GM10248 (cell line): ENCODE measurements at regions not wholly inside any gene's neighbourhood (a gene's known extent, or its start where the extent isn't known, plus 50 kb on each side); places are given as distances from the start of the nearest gene placed in this dataset.

Experiments used
- CTCF ChIA-PET: fragments of 300-600 bp; sonication (Branson Sonifier 250); formaldehyde crosslinking; extraction: SDS; loops from one replicate; lab custom pipeline; 2021; ENCODE audit warnings: antibody characterized with exemption; lab: Yijun Ruan, JAX
- POLR2A ChIA-PET: fragments of 350-650 bp; sonication (Branson Sonifier 250); formaldehyde crosslinking; extraction: SDS; loops from one replicate; lab custom pipeline; 2020; ENCODE audit warnings: antibody characterized with exemption; lab: Yijun Ruan, JAX
- DNase-seq: peaks from one replicate; pipeline ENCODE4 v3.0.0; 2012; ENCODE audit errors: extremely low spot score
- TF ChIP-seq, protein P1 (sequence below): IDR thresholded peaks from 2 replicates; pipeline ENCODE4 v1.5.1; 2012; ENCODE audit warnings: mild to moderate bottlenecking, low read depth; ENCODE audit errors: extremely low read depth, missing control alignments, control extremely low read depth

DNA sequence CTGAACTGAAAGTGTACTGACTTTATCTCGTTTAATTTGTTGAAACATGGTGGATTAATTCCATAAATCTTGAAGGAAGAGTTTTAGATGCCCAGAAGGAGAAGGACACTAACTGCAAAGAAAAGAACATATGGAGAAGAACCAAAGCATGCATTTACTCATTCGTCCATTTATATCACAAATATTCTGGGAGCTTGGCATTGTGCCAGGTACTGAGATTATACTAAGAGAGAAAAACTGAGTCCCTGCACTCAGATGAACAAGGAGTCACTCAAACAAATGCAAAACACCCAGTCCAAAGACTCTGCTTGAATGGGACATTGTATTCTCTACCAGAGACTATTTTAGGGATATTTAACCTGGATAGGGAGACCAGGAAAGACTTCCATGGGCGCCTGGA is 588.0 kb upstream of the MGMT start:
- no peak for DNase-seq
- CTCF ChIA-PET = interaction anchor here (1.0 to 1.2 kb wide), 3 partner anchors 13 to 30 kb away, joined by 3 to 4 read pairs (median 3); no protein-coding TSS in a partner anchor
- TF ChIP-seq, protein P1, sequence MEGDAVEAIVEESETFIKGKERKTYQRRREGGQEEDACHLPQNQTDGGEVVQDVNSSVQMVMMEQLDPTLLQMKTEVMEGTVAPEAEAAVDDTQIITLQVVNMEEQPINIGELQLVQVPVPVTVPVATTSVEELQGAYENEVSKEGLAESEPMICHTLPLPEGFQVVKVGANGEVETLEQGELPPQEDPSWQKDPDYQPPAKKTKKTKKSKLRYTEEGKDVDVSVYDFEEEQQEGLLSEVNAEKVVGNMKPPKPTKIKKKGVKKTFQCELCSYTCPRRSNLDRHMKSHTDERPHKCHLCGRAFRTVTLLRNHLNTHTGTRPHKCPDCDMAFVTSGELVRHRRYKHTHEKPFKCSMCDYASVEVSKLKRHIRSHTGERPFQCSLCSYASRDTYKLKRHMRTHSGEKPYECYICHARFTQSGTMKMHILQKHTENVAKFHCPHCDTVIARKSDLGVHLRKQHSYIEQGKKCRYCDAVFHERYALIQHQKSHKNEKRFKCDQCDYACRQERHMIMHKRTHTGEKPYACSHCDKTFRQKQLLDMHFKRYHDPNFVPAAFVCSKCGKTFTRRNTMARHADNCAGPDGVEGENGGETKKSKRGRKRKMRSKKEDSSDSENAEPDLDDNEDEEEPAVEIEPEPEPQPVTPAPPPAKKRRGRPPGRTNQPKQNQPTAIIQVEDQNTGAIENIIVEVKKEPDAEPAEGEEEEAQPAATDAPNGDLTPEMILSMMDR = no peak
- POLR2A ChIA-PET = no interaction called here

DNA sequence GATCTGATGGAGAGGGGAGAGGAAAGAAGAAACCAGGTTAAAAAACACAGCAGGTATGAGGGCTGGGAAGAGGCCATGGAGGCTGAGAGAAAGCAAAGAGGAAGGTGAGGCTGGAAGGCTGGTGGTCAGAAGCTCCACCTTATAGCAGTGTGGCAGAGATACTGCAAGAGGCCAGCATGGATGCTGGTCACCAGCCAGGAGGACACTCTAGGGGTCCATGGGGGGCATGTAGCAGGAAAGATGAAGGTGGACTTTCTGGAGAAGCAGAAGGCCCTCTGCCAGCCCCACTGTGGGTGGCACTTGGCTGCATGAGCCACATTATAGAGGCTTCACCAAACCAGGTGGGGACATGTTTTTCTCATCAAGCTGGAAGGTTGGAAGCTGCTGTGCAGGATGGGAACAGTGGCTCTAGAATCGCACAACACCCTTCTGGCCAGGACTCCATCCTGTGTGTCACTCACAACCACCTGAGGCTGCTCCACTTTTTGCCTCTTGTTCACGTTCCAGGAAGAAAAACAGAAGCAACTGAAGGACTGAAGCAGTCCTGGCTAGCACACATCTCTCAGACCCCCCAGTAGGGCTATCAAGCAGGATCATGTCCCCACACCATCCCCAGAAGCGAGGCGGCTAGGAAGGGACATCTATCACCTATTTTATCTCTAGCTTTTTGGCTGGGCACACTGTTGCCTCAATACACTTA is 587.5 kb upstream of the MGMT start:
- TF ChIP-seq, protein P1 = no peak
- no peak for DNase-seq
- POLR2A ChIA-PET = no interaction called here
- CTCF ChIA-PET = no interaction called here

DNA sequence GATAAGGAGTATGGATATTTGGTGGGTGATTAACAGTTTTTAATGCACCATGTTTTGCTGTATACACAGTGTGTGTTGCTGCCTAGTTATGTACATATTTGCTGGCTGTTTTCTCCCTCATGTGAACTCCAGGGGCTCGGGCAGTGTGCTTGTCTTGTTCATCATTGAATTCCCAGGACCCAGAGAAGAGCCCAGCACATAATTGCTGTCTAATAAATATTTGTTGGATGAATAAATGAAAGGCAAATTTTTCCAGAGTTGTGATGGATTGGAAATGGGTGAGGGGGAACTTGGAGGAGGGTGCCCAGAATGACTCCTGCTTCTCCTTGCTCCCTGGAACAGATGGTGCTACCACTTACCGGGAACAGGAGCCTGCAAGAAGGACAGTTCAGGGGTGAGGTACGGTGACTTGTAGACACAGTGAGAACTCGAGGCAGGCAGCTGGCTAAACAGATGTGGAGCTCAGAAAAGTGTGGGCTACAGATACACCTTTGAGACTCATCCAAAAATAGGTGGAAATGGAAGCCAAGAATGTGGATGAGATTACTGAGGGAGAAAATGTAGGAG is 586.8 kb upstream of the MGMT start:
- ChIA-PET POLR2A (no interaction called here), CTCF (no interaction called here)
- no peak for DNase-seq
- TF ChIP-seq, protein P1 = no peak

DNA sequence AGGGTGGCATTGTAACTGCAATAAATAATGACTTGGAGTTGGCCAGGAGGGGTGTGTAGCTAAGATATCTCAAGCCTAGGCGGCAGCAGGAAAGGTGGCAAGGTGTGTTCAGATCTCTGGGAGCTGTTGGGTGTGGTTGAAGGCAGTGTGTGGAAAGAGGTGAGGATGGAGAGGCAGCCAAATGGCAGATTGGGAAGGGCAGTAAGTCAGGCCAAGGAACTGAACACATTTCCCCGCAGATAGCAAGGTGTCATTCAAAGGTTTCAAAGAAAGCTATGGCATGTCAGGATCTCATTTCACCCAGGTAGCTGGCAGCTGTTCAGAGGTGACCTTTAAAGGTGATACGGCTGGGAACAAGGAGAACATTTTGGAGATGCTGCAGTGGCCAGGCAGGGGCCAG is 586.0 kb upstream of the MGMT start:
- DNase-seq = no peak
- CTCF ChIA-PET = no interaction called here
- POLR2A ChIA-PET = no interaction called here
- TF ChIP-seq, protein P1 = no peak

DNA sequence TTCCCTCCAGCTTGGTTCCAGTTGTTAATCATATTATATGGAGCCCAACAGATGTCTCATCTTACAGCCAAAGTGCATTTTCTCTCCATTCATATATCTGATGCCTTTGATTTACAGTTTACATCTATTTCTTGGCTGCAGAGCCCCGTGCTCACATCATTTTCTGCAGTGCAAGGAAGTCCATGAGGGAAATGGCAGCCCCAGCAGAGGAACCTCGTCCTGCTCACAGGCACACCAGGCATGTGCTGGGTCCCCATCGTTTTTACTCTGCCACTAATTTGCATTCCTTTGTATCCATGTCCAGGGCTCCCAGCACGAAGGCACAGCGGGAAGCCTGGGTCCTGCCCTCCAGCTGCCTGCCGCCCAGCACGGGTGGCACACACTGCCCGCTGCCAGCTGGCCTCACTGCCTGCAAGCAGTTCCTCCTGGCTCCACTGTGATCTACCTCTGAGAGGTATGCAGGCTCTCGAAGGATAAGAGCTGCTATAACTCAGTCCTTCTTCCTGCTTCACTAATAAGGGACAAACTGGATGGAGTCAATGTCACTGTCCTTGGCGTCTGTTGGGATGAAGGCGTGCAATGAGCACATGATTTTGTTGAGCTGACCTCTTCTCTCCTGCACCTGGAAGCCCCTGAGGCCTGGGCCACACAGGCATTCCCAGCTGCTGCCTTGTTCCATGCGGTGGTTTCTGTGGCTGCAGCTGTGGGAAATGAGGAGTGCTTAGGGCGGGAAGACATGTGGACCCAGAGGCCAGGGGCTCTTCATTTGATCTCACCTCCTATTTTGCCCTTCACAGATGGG is 583.6 kb upstream of the MGMT start:
- no peak for DNase-seq
- CTCF ChIA-PET = no interaction called here
- POLR2A ChIA-PET = no interaction called here
- TF ChIP-seq, protein P1 = no peak

DNA sequence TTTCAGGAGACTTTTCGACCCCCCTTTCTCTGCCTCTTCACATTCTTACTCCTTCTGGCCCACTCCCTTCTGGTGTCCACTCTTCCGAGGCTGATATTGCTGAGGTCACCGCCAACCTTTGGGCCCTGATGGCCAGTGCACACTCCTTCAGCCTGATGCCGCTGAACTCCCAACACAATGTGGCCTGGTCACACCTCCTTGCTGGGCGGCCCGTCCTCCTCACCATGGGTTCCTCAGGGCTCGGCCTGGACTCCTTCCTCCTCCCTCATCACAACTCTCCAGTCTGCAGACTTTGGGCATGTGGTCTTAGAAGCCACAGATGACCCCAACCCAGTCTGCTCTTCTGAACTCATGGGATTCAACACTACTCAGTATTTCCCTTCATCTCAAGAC is 583.0 kb upstream of the MGMT start:
- POLR2A ChIA-PET = no interaction called here
- TF ChIP-seq, protein P1 = no peak
- CTCF ChIA-PET = no interaction called here
- DNase-seq = no peak
